ENCODE measurements at regions not wholly inside any gene's neighbourhood (a gene's known extent, or its start where the extent isn't known, plus 50 kb on each side); places are given as distances from the start of the nearest gene placed in this dataset.

DNA sequence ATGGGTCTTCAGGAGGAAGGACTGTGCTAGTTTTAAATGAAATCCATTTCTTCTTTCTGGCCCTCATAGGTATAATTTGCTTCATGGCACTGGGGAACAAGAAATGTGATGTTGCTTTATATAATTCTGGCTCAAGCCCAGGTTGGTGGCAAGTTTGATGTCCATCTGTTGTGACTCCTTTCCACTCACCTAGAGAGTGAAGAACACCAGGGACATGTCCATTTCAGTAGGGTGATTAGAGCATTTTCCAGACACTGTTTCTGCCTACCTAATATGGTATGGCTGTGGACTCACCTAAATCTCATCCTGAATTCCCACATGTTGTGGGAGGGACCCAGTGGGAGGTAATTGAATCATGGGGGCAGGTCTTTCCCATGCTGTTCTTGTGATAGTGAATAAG lies 278.1 kb downstream of the LMX1A start:
- DNase-seq (ENCODE audit: low read depth), result no peak
- in situ Hi-C loops (cut with HindIII; ENCODE audit: low sequenced_read_pairs), result no loop called here
- no peak overlapping the region for H3K4me3 ChIP-seq (ENCODE audit: low read depth, low read length)
- TF ChIP-seq, protein P1, sequence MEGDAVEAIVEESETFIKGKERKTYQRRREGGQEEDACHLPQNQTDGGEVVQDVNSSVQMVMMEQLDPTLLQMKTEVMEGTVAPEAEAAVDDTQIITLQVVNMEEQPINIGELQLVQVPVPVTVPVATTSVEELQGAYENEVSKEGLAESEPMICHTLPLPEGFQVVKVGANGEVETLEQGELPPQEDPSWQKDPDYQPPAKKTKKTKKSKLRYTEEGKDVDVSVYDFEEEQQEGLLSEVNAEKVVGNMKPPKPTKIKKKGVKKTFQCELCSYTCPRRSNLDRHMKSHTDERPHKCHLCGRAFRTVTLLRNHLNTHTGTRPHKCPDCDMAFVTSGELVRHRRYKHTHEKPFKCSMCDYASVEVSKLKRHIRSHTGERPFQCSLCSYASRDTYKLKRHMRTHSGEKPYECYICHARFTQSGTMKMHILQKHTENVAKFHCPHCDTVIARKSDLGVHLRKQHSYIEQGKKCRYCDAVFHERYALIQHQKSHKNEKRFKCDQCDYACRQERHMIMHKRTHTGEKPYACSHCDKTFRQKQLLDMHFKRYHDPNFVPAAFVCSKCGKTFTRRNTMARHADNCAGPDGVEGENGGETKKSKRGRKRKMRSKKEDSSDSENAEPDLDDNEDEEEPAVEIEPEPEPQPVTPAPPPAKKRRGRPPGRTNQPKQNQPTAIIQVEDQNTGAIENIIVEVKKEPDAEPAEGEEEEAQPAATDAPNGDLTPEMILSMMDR (IDR thresholded peaks at IDR 0.05; ENCODE audit: low read depth, low read length, missing control alignments), result no peak

DNA sequence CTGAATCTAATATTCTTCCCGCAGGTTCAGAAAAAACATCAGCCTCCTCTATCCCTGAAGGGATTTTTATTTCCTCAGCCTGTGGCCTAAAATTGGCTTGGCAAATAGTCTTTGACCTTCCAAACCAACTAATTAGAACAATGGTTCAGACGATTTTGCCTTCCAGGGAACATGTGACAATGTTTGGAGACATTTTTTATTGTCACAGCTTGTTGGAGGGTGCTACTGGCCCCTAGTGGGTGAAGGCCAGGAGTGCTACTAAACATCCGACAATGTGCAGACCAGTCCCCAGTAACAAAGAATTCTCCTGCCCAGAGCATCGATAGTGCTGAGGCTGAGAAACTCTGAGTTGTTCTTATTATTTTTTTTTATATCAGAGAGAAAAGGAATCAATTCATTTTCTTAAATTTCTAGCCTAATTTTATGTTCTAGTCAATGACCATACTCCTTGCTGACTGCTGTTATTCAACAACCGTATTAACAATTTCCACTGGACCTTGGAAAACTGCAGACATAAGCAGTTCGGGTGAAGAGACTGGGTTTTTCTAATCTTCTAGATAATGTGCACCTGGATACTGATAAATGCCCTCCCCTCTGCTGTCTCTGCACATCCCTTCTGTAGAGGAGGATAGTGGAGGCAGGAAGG lies 280.7 kb downstream of the LMX1A start:
- in situ Hi-C loops (cut with HindIII; ENCODE audit: low sequenced_read_pairs), result no loop called here
- TF ChIP-seq, protein P1 (IDR thresholded peaks at IDR 0.05; ENCODE audit: low read depth, low read length, missing control alignments), result peak; percentile 78
- DNase-seq (ENCODE audit: low read depth), result no peak
- H3K4me3 ChIP-seq (ENCODE audit: low read depth, low read length), result no peak overlapping the region

DNA sequence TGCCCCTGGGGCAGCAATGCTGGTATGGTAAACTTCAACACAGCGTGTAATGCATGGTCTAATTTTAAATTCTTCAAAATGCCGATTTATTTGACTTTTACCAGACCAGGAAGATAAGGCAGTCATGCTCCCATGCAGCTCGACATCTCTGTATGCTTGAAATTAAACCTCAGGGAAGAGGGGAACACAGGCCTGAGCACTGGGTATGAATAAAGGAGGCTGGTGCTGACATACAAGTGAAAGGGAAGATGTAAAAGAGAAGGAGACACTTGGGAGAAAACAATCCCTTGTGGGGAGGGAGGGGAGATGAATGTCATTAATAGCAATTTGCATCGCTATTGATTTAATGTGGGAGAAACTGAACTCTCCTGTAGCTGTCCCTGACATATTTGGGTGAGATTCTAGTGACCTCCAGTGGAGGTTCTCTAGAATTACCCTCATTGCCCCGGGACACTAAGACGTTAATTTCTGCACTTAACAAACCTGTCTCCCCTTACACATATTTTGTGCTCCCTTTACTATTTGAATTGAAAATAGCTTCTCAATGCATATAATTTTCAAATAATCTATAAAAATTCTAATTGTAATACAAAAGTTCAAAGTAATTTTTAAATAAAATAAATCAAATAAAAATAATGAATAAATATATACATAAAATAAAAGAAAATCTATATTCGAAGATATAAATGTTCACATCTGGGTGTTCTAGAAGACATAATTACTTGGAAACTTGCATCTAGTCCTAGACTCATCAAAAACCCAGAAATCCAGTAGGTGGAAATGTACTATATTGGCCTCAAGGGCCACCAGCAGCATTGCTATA lies 283.1 kb downstream of the LMX1A start:
- in situ Hi-C loops (cut with HindIII; ENCODE audit: low sequenced_read_pairs), result no loop called here
- TF ChIP-seq, protein P1 (IDR thresholded peaks at IDR 0.05; ENCODE audit: low read depth, low read length, missing control alignments), result peak; percentile 74
- peak; percentile 45 for DNase-seq (ENCODE audit: low read depth)
- no peak overlapping the region for H3K4me3 ChIP-seq (ENCODE audit: low read depth, low read length)

DNA sequence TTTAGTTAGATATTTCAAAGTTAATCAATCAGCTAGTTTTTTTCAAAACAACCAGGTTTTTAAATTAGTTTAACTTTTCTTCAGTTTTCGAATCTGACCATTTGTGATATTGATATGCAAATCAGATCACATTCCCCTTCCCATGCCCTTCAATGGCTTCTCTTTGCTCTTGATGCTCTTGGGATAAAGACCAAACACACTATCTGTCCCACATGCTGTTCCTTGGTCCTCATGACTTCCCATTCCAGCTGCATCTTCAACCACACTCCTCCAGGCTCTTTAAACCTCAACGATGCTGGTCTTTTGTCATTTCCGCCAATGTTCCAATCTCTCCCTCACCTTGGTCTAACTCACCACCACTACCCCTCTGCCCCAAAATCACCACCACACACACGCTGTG lies 285.8 kb downstream of the LMX1A start:
- H3K4me3 ChIP-seq (ENCODE audit: low read depth, low read length), result no peak overlapping the region
- DNase-seq (ENCODE audit: low read depth), result no peak
- in situ Hi-C loops (cut with HindIII; ENCODE audit: low sequenced_read_pairs), result no loop called here
- TF ChIP-seq, protein P1 (IDR thresholded peaks at IDR 0.05; ENCODE audit: low read depth, low read length, missing control alignments), result no peak

DNA sequence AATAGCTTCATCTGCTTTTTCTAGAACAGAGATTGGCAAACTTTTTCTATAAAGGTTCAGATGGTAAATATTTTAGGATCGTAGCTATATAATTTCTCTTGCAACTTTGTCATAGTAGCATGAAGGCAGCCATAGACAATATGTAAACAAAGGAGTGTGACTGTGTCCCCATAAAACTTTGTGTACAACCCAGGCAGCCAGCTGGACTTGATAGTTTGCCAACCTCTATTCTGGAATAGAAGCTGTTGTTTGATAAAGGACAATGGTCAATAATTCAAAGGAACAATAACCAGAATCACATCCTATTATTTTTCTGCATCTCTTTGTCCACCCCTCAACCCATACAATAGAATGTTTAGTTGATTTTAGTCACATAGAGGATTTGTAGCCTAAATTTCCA lies 286.7 kb downstream of the LMX1A start:
- H3K4me3 ChIP-seq (ENCODE audit: low read depth, low read length), result no peak overlapping the region
- TF ChIP-seq, protein P1 (IDR thresholded peaks at IDR 0.05; ENCODE audit: low read depth, low read length, missing control alignments), result no peak
- no peak for DNase-seq (ENCODE audit: low read depth)
- in situ Hi-C loops (cut with HindIII; ENCODE audit: low sequenced_read_pairs), result no loop called here

DNA sequence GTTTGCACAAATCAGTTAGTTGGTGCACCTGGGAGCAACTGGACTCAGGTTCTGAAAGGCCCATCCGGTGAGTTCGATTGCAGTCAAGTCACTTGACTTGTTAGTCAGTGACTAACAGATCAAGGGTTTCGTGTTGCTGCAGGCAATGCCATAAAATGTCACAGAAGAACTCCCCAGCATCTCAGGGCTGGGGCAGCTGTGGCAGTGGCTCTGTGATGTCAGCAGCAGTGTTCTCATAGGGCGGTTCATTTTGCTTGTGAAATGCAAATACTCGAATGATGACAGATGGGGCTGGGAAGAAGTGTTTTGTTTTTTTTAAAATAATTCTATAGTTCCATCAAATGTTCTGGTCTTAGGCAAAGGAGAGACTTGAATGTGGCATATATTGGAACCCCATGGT lies 287.8 kb downstream of the LMX1A start:
- DNase-seq (ENCODE audit: low read depth), result no peak
- in situ Hi-C loops (cut with HindIII; ENCODE audit: low sequenced_read_pairs), result no loop called here
- no peak overlapping the region for H3K4me3 ChIP-seq (ENCODE audit: low read depth, low read length)
- TF ChIP-seq, protein P1 (IDR thresholded peaks at IDR 0.05; ENCODE audit: low read depth, low read length, missing control alignments), result no peak

Measured in astrocyte of the cerebellum (primary cell).